CD4-positive, alpha-beta T cell treated with Interleukin-1 beta for 1 hour (primary cell): ENCODE measurements at regions not wholly inside any gene's neighbourhood (a gene's known extent, or its start where the extent isn't known, plus 50 kb on each side); places are given as distances from the start of the nearest gene placed in this dataset.
"Not testable (repeated sequence)": the region's sequence is repeated elsewhere in the genome, so short reads cannot be mapped to it uniquely, and the experiment has no call there.

Source experiments
- DNase-seq, 2 donors: peaks; one replicate each; pipeline ENCODE4 v3.0.0-alpha.2; 2020 to 2022

DNA sequence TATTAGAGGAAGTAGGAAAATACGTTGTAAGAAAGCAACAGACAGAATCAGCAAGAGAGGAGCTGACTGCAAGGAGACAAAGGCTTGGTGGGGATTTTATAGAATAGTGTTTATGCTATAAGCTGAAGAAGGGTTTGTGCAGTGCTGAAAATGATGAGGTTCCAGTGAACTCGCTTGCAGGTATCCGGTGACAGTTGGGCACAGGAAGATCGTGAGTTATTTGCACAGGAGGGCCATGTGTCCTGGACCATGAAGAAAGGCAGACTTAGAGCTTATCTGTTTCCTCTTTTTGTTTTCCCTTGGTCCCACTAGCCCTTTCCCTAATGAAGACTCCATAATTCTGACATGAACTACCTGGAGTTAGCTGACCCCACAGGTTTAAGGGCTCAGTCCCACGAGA, 61.4 kb downstream of the NXNL2 start:
- DNase-seq = no peak

DNA sequence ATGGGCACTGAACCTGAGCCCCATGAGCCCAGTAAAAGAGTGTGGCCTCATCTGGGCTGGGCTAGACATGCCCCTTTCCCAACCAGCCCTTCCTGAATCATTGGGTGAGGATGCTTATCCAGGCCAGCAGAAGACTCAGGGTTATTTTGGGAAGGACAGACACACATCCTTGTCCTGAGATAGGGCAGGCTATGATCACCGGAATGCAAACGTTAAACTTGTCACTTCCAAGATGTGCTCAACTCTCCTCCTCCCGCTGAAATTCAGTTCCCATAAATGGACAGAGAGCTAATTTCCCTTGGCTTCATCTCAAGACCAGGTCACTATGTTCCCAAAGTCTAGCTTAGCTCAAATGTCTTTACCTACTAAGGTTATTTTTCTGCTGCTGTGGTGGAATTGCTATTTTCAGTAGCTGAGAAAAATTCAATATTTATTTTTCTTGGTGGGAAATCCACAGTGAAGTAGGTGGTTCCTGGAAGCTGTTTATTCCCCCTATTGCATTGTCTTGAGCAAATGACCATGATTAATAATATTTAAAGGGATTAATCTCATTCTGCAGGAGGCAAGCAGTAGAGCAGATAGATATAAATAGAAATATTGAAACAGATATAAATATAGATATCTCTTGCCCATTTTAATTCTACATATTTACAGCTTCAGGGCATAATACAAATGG, 70.0 kb downstream of the NXNL2 start:
- no peak for DNase-seq

DNA sequence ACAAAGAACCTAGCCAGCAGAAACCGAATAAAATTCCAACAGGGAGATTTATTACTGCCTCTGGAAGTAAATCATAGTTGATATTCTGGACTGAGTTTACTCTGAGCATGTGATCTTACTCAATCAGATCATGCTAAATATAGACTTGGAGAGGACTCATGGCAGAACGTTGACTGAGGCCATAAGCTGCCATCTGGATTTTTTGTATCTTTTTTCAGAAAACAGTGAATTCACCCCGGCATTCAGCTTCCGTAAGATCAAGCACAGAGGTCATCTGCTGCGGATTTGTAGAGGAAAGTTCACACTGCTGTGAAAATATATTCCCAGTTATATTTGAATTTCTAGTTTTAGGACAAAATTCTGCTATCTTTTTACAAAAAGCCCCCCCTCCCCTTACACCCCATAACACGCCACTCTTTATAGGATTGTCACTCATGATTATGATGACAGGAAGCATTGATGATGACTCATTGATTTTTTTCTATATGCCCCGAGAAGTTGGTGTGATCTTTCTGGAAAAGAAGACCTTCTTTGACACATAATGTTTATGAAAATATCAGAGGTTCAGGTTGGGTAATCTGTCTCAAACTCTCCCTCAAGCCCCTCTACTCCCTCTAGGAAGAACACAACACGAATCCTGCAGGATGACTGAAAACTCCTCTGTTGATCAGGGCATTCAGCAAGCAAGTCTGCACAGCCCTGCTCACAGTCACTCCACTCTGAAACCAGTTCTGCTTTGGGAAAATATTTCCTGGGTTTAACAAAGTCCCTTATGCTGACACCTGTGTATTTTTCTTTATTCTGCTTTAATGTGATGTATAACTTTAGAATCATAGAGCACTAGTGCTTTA, 70.8 kb downstream of the NXNL2 start:
- no peak for DNase-seq

DNA sequence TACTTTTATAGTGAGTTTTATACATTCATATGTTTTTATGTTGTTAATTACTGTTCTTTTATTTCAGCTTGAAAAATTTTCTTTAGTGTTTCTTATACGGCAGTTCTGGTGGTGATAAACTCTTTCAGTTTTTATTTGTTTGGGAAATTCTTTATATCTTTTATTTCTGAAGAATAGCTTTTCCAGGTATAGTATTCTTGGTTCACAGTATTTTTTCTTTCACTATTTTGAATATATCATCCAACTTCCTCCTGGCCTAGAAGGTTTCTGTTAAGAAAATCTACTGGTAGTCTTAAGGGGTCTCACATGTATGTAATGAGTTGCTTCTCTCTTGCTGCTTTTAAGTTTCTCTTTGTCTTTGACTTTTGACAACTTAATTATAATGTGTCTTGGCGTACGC, 79.4 kb downstream of the NXNL2 start:
- no peak for DNase-seq

DNA sequence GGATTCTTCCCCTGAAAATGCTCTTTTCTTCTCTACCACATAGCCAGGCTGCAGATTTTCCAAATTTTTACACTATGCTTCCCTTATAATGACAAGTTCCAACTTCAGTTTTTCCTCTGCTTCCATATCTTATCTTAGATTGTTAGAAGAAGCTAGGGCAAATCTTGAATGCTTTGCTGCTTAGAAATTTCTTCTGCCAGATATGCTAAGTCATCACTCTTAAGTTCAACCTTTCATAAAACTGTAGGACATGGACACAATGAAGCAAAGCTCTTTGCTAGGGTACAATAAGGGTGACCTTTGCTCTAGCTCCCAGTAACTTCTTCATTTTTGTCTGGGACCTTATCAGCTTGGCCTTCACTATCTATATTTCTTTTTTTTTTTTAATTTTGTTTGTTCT, 88.7 kb downstream of the NXNL2 start:
- DNase-seq = no peak

DNA sequence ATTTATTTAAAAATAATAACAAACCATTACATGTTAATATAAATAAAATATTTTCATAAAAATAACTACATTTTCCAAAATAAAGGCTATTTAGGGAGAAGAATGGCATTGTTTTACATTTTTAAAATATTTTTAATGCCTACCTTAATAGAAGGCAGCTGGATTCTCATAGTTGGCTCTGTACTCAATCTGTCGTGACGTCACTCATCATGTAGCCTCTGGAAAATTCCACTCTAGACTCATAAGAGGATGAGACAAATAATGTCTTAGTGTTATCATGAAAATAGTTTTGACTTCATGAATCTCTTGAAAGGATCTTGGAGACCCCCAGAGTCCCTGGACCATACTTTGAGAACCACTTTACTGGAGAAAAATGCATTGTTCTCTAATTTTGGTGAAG, 93.1 kb downstream of the NXNL2 start:
- DNase-seq = no peak

DNA sequence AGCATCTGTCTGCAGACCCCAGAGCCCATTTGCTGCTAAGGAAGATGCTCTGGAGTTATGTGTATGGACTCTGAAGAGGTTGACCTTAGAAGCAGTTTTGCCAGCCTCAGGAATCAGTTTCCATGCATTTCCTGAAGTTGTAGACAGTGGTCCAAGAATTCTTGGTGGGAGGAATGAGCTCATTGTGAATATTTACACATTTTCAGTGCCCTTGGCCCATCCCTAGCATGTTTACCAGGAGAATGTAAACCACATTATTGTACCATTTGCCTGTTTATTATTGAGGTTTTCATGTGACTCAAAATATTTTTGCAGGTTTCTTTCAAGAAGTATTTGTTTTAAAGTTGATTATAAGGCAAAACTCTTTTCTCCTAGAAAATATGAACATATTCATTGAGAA, 93.8 kb downstream of the NXNL2 start:
- no peak for DNase-seq

DNA sequence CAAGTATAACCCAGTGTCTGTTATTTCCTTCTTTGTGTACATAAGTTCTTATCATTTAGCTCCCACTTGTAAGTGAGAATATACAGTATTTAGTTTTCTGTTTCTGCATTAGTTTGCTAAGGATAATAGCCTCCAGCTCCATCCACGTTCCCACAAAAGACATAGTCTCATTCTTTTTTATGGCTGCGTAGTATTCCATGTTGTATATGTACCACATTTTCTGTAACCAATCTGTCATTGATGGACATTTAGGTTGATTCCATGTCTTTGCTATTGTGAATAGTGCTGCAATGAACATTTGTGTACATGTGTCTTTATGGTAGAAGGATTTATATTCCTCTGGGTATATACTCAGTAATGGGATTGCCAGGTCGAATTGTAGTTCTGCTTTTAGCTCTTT, 95.6 kb downstream of the NXNL2 start:
- DNase-seq = not testable (repeated sequence)

DNA sequence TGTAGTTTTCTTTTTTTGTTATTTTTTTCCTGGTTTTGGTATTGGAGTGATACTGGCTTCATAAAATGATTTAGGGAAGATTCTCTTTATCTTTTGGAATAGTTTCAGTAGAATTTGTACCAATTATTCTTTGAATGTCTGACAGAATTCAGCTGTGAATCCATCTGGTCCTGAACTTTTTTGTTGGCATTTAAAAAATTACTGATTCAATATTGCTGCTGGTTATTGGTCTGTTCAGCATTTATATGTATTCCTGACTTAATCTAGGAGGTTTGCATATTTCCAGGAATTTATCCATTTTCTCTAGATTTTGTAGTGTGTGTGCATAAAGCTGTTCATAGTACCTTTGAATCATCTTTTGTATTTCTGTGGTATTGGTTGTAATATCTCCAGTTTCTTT, 100.2 kb downstream of the NXNL2 start:
- no peak for DNase-seq

DNA sequence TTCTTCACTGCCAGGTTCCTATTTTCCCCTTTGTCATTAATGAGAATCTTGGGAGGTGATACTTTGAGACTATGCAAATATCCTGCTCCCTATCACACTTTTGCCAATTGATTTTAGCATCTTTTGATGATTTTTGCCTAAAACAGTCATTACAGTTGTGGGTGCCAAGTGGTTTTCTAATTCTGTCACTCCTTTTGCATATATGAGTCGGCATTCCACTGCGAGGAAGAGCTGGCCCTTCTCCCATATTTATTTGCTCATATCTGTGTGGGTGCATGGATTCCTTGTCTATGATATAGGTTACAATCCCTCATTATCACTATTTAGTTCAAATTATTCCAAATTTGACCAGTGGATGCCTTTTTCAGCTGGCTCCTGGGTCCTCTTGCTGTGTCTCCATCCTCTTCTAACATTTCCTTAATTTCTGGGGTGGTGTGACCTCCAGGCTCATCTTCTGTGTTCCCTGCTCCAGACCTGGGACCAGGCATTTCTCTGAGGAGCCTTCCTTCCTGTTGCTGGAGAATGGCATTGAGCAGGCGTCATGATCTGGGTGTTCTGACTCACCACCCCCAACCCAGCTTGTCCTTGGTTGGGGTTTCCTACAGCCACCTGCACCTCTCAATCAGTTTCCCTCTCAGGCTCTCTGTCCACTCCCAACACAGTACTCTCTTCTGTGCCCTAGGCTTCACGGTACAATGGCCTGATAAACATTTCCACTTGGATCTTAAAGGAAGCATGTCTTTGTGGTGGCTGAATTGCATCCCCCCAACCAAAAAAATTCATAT, 106.7 kb downstream of the NXNL2 start:
- DNase-seq = no peak

DNA sequence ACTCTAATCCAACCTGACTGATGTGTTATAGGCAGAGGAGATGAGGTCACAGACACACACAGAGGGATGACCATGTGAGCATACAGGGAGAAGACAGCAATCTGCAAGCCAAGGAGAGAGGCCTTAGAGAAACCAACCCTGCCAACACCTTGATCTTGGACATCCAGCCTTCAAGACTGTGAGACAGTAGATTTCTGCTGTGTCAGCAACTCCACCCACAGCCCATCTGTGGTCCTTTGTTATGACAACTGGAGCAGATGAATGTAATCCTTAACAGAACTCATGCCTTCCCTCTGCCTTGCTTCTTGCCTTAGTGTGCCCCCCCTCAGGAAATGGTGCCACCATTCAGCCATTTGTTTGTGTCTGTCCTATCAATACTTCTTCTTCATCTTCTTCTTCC, 107.4 kb downstream of the NXNL2 start:
- DNase-seq = no peak

DNA sequence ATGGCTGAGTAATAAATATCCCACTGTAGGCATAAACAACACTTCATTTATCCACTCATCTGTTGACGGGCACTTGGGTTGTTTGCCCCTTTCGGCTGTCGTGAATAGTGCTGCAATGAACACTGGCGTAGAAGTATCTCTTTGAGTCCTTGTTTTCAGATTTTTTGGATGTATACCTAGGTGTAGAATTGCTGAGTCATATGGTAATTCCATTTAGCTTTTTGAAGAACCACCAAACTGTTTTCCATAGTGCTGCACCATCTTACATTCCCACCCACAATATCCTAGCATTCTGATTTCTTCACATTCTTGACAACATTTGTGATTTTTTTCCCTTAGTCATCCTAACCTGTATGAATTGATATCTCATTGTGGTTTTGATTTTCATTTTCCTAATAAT, 109.0 kb downstream of the NXNL2 start:
- DNase-seq = no peak

DNA sequence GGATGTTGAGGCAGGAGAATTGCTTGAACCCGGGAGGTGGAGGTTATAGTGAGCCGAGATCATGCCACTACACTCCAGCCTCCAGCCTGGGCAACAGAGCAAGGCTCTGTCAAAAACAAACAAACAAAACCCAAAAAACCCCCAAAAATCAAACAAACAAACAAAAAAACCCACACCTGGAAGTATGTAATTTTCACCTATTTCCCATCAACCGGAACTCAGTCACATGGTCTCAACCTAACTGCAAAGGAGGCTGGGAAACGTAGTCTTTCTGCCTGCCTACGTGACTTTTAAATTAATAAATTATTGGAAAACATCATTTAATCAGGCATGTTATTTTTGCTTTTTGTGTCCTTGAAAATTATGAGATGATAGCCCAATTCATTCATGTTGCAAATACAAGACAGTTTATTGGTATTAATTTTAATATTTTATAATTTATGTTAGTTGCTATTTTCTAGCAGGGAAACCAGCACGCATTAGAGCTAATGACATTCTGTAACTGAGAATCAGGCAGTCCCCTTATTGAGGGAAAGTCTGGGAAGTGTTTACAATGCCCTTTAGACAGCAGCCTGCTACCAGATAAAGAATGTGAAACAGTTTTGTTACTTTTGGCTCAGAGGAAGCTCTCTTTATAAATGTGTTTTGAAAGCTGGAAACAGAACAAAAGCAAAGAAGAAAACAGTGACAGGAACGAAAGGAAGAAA, 110.3 kb downstream of the NXNL2 start:
- no peak for DNase-seq

DNA sequence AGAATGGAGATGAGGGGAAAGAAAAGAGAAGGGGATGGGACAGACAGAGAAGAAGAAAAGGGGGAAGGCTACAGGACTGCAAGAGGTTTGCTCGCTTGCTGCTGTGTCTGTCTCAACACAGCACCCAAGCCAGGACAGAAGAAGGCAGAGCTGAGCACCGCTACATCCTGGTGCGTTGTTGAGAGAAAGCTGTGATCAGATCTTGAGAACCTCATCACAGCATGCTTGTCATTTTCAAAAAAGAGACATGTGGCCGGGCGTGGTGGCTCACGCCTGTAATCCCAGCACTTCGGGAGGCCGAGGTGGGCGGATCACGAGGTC, 110.9 kb downstream of the NXNL2 start:
- no peak for DNase-seq

DNA sequence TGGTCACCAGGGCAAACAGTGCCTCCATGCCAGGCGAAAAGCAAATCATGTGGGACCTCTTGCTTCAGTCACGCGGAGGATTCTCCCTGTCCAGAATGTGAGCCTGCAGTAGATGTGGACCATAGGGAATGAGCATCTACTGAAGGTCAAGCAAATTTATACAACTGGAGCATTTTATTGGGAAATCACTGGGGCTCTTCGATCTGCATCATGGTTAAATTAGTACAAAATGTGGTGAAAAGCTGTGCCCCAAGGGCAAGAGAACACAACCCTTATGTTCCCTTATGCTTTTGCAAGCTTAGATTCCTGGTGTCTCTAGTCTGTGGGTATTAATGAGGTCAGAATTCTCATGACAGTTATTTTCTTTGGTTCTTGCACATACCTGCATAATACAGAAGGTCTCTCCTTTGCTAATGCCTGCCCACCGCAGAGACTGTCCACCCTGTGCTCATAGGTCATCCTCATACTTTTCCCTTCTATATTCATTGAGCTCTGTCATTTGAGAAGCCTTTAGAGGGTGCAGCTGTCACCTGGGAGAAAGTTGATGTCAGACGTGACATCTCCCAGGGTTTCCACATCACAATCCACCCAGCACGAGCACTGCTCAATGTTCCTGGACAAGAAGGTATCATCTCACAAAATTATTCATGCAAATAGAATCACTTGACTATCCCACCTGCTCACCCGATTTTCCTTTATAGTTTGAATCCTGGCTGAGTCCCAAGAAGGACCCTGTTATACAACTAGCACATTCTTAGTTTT, 111.7 kb downstream of the NXNL2 start:
- no peak for DNase-seq

DNA sequence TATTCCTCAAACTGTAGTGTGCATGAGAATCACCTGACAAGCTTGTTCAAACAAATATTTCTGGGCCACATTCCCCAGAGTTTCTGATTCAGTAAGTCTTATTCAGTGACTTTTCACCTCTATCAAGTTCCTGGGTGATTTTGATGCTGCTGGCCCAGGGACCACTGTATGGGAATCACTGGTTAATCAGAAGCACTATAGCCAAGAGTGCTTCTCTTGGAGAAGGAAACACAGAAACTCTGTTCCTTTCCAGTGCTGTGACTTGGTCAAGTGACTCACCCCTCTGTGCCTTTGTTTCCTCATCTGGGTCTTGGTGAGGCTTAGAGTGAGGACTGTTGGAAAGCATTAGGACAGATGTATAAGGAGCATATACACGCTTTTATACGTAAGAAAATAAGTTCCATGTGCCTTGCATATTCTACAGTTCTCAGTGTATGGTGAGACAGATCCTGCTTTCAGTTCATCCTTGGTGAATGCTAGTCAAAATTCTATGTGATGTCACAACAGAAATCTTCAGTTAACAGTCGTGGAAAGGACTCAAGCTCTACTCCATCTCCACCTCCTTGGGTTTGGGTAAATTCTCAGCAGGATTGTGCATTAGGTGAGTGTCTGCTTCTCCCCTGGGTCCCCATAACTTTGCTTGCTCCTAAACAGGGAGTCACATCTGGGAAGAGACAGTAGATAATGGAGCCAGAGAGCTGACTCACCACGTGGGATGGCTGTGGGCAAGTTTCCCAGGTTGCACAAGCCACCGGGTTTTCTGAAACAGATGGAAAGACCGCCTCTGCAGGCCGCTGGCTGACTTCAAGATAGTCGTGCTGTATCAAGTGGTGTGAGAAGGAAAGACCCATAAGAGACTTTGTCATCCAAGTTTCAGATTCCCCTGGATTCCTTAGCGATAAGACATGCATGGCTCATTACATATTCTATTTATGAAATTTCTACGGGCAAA, 117.0 kb downstream of the NXNL2 start:
- no peak for DNase-seq

DNA sequence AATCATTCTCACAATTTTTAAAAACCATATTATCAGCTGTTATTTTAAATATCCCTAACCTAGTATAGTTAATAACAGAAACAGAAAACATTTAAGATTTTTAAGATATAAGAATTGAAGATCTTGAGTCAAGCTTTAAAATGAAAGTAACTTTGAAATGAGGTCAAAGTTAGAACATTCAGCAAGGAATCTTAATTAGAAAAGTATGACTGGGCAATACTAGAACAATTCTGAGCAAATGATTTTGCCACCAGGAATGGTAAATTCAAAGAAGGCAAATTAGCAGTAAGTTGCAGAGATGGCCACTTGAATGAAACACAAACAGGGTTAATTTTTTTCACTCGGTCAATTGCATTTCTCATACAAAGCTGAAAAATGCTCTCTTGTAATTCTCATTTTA, 117.9 kb downstream of the NXNL2 start:
- no peak for DNase-seq

DNA sequence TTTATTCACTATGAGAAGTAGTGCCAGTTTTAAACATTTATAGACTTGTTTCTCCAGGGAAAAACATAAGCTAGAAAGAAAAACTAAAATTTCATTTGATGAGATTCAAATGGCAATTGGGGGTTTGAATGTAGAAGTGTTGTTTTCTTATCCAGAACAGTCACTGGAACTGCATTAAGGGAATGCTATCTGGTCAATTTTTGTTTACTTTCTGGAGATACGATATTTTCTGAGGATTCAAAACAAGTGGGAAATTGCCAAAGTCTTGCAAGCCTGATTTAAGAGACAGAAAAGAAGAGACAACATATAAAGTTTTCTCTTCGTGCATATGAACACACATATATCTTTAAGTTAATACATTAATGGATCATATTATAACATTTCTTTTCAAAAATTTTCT, 118.4 kb downstream of the NXNL2 start:
- DNase-seq = no peak

DNA sequence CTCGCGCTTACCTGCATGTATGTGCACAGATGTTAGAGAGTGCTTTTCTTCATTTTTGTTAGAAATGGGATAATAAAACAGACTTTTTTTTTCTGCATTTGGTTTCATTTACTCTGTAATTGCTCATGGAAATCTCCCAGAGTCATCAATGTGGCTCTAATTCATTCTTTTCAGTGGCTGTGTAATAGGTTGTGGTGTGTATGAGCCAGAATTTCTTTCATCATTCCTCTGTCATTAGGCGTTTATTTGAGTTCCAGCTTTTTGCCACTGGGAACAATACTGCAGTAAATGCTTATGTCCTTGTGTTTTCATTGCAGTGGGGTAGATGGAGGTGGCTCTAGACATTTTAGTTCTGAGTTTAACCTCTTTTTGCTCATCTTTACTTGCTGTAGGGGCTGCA, 118.9 kb downstream of the NXNL2 start:
- no peak for DNase-seq

DNA sequence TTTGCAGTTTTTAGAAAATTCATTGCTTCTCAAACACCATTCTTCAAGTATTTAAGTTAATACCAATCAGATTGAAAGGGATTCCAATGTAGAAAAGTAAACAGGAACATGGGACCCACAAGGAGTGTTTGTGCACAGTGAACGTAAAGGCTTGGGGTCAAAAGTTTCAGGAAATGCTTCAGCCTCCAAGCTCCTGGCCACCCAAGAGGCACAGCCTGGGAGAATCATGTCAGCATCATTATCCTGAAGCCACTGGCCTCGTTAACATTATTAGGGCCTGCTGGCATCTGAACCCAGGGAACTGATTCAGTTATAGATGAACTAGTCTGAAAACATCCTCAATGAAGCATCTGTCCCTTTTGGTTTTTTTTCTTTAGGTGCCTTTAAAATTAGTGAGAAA, 122.9 kb downstream of the NXNL2 start:
- DNase-seq = no peak

DNA sequence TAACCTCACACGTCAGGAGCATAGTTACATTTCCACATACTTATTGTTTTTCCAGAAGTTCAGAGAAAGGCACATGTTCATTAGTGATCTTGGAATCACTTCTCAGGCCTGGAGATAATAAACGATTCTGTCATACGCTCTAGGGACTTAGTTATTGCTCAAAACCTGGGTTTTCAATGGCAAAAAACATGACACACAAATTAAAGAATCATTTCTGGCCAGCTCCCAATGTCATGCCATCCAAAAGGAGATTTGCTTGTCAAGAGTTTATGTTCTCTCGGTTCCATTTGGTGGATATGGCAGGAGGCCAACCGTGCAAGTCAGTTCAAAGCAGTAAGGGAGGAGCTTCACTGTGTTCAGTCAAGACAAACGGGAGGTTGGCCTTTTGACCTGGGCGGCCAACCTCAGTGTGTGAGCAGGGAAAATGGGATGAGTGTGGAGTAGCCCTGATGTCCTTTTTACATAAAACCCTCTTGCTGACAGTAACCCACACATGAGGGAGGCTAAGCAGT, 123.4 kb downstream of the NXNL2 start:
- no peak for DNase-seq
